HFFc6 (cell line): ENCODE measurements at regions not wholly inside any gene's neighbourhood (a gene's known extent, or its start where the extent isn't known, plus 50 kb on each side); places are given as distances from the start of the nearest gene placed in this dataset.
A peak's percentile ranks its signal among the peaks of the same experiment; 100 is the strongest.

Experiments used
- DNase-seq: peaks from one replicate; pipeline ENCODE4 v3.0.0-alpha.2; 2018
- H3K27ac Mint-ChIP-seq: 2 replicates; pipeline ENCODE4 v1.8.0; 2020; ENCODE audit warnings: mild to moderate bottlenecking, mixed read lengths
- H3K27me3 Mint-ChIP-seq: 2 replicates; pipeline ENCODE4 v1.8.0; 2021; ENCODE audit warnings: mild to moderate bottlenecking, moderate library complexity, mixed read lengths; ENCODE audit not compliant: insufficient read depth
- H3K36me3 Mint-ChIP-seq: 2 replicates; pipeline ENCODE4 v1.8.0; 2021; ENCODE audit warnings: low read depth, mixed read lengths
- H3K4me1 Mint-ChIP-seq: 2 replicates; pipeline ENCODE4 v1.8.0; 2020; ENCODE audit warnings: low read depth, mixed read lengths
- H3K4me3 Mint-ChIP-seq: 2 replicates; pipeline ENCODE4 v1.8.0; 2020; ENCODE audit warnings: mild to moderate bottlenecking, moderate library complexity, mixed read lengths
- H3K9me3 Mint-ChIP-seq: 2 replicates; pipeline ENCODE4 v1.8.0; 2020; ENCODE audit warnings: mild to moderate bottlenecking, mixed read lengths
- CTCF ChIP-seq: fragments of 200-600 bp; sonication (generic); IDR thresholded peaks from 2 replicates; pipeline ENCODE4 v1.5.0; 2021; ENCODE audit warnings: antibody characterized with exemption, mild to moderate bottlenecking

- Mint-ChIP-seq H3K9me3 (peaks cover 5% of the 10 kb centered on the region; the same call in 1 of the 2 replicates), H3K36me3 (0 out of 2 replicates have a peak, but pooled peaks cover 4% of the 10 kb centered on the region), H3K27ac (no peak overlapping the region), H3K4me3 (no peak overlapping the region), H3K4me1 (peaks cover 20% of the 10 kb centered on the region), H3K27me3 (peaks cover 18% of the 10 kb centered on the region)
- no peak for DNase-seq
- TF ChIP-seq CTCF: no peak
Measured at GRCh38 chr12:11573880-11574279, 75.6 kb upstream of the ETV6 start.

DNA sequence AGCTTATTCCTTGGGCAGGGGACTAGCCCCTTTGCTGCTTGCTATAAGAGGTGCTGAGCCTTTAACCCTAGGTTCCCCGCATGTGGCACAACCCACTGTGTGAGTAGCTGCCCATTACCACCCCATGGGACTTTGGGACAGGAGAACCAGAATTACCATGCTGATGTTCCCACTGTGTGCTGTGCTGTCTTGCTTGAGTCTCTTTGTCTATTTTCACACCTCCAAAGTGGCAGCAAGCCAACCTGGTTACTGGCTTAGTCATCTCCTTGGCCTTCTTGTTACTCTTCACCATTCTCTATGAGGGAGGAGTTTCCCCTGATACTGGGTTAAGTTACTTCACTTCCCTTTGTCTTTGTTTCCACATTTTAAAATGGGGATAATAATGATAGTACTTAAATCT, 73.4 kb upstream of the ETV6 start:
- Mint-ChIP-seq H3K9me3 (peaks cover 5% of the 10 kb centered on the region; the same call in 1 of the 2 replicates), H3K27ac (no peak overlapping the region), H3K4me1 (peaks cover 38% of the 10 kb centered on the region), H3K36me3 (0 out of 2 replicates have a peak, but pooled peaks cover 4% of the 10 kb centered on the region), H3K4me3 (no peak overlapping the region), H3K27me3 (peaks cover 9% of the 10 kb centered on the region)
- TF ChIP-seq CTCF: no peak
- DNase-seq: peak; percentile 80

GRCh38 chr12:11577658-11578260, 71.7 kb upstream of the ETV6 start:
- DNase-seq: peak; percentile 3
- no peak overlapping the region for H3K27ac Mint-ChIP-seq

DNA sequence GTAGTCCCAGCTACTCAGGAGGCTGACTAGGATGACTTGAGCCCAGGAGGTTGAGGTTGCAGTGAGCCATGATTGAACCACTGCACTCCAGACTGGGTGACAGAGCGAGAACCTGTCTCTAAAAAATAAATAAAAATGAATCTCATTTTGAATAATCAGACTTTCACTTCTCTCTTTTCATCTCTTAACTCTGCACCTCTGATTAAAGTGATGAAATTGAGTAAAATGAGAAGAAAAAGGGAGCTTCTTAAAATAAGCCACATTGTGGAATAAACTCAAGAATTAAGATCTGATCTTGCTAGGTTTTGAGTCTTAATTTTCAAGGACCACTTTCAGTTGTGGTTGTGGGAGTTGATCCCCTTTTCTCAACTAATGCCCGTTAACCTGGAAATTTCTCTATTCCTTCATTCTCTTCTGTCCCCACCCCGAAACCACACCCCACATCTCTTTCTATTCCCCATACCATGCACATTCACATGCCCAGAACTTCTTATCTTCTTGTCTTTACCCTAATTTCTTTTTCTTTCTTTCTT, 70.9 kb upstream of the ETV6 start:
- peaks cover 5% of the 10 kb centered on the region; the same call in 1 of the 2 replicates for H3K9me3 Mint-ChIP-seq
- H3K36me3 Mint-ChIP-seq: 0 out of 2 replicates have a peak, but pooled peaks cover 4% of the 10 kb centered on the region
- H3K4me1 Mint-ChIP-seq: peaks cover 43% of the 10 kb centered on the region
- TF ChIP-seq CTCF: no peak
- no peak overlapping the region for H3K27ac Mint-ChIP-seq
- H3K4me3 Mint-ChIP-seq: no peak overlapping the region
- peaks cover 11% of the 10 kb centered on the region for H3K27me3 Mint-ChIP-seq
- no peak for DNase-seq

More at GRCh38 chr12:11577658-11578260, 71.7 kb upstream of the ETV6 start:
- Mint-ChIP-seq H3K9me3 (peaks cover 5% of the 10 kb centered on the region; the same call in 1 of the 2 replicates), H3K4me1 (peaks cover 43% of the 10 kb centered on the region), H3K27me3 (peaks cover 10% of the 10 kb centered on the region), H3K36me3 (0 out of 2 replicates have a peak, but pooled peaks cover 4% of the 10 kb centered on the region), H3K4me3 (no peak overlapping the region)
- TF ChIP-seq CTCF: no peak

DNA sequence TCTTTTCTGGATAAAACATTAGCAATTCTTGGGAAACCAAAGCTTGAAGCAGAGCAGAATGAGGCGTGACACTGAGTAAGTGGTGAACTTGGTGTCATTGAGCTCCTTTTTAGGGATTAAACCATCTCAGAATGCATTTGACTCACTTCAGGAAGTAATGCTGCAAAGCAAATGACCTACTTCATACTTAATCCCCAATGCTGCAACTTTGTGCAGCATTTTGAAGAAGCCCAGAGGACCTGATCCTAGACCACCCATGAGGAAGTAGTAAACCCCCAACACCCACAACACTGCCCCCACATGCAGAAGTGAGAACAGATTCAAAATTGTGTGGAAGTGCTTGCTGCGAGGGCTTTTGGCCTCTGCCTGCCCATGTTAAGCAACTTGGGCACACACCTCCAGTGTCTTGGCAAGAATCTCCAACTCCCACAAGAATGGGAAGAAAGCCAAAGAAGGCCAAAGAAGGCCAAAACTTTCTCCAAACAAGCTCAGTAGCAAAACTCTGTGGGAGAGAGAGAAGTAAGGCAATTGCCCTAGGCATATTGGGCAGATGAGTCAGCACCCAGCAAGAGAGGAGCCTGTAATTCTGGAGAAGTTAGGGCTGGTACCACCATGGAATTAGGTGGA, 69.2 kb upstream of the ETV6 start:
- Mint-ChIP-seq H3K4me3 (no peak overlapping the region; the same call in 1 of the 2 replicates), H3K27me3 (peaks cover 22% of the 10 kb centered on the region), H3K4me1 (peaks cover 43% of the 10 kb centered on the region), H3K9me3 (no peaks in the 10 kb centered on the region), H3K27ac (no peak overlapping the region), H3K36me3 (no peaks in the 10 kb centered on the region)
- TF ChIP-seq CTCF: no peak
- DNase-seq: peak; percentile 90
